ENCODE measurements at regions not wholly inside any gene's neighbourhood (a gene's known extent, or its start where the extent isn't known, plus 50 kb on each side); places are given as distances from the start of the nearest gene placed in this dataset.

GRCh38 chr22:48112687-48113521 is 1350.5 kb downstream of the TBC1D22A start:
- in situ Hi-C loops (cut with HindIII; ENCODE audit: low sequenced_read_pairs), result no loop called here

- in situ Hi-C loops (cut with HindIII; ENCODE audit: low sequenced_read_pairs), result no loop called here
Observed at GRCh38 chr22:48106715-48107259, 1344.3 kb downstream of the TBC1D22A start.

GRCh38 chr22:48106215-48106614 is 1343.8 kb downstream of the TBC1D22A start:
- in situ Hi-C loops (cut with HindIII; ENCODE audit: low sequenced_read_pairs), result no loop called here

DNA sequence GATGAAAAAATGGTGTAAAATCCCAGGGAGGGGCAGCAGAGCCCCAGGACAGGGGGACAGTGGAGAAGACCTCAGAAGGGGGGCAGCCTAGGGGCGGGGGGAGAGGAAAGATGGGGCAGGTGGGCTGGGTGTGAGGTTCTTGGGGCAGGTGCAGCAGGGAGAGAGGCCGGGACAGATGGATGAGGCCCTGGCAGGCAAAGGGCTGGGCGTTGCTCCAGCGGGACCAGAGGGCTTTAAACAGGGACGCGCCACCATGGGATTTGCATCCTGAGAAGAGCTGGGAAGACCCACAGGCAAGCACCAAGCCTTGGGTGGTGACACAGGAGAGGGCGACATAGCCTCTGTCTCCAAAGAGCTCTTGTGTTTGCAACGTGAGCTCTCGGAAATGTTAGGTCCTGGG is 1342.8 kb downstream of the TBC1D22A start:
- in situ Hi-C loops (cut with HindIII; ENCODE audit: low sequenced_read_pairs), result no loop called here

DNA sequence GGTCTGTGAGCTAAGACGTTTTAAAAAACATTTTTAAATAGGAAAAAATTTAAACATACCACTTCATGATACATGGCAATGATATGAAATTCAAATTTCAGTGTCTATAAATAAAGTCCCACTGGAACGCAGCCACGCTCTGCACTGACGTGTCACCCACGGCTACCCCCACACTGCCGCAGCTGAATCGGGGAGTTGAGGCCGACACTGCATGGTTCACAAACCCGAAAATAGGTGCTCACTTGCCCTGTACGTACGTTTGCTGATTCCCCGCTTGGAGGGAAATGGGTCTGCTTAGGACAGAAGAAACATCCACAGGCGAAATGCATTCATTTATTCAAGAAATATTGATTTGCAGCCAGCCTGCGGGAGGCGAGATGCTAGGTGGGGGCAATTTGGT is 1342.3 kb downstream of the TBC1D22A start:
- in situ Hi-C loops (cut with HindIII; ENCODE audit: low sequenced_read_pairs), result no loop called here

DNA sequence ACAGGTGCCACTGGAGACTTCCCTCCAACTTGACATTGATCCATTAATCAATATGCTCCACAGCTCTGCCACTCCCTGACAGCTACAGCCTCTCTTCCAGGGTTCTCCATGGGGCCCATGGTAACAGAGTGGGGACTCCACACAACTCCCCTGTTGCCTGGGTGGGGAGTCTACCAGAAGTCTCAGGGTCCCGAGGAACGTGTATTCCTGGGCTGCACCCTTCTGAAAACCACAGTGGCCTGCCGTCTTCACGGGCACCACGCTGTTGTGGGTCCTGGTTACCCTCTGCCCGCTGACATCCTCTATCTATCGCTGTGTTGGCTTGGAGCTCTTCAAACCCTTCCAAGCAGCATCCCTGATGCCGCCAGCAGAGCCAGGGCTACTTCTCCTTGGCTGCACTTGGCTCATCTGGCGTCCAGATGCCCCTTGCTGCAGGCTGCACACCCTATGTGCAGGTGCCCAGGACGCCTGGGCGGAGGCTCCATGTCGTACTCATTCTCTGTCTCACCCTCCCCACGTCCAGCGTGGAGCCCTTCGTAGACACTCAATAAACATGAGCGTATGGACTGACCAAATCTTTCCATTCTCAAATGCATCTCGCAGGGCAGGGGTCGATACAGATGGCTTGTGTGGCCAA is 1341.8 kb downstream of the TBC1D22A start:
- in situ Hi-C loops (cut with HindIII; ENCODE audit: low sequenced_read_pairs), result no loop called here

- in situ Hi-C loops (cut with HindIII; ENCODE audit: low sequenced_read_pairs), result no loop called here
Observed at GRCh38 chr22:48103126-48103875, 1340.9 kb downstream of the TBC1D22A start.

GRCh38 chr22:48102581-48102980 is 1340.1 kb downstream of the TBC1D22A start:
- in situ Hi-C loops (cut with HindIII; ENCODE audit: low sequenced_read_pairs), result no loop called here

GRCh38 chr22:48101704-48102103 is 1339.3 kb downstream of the TBC1D22A start:
- in situ Hi-C loops (cut with HindIII; ENCODE audit: low sequenced_read_pairs), result no loop called here

DNA sequence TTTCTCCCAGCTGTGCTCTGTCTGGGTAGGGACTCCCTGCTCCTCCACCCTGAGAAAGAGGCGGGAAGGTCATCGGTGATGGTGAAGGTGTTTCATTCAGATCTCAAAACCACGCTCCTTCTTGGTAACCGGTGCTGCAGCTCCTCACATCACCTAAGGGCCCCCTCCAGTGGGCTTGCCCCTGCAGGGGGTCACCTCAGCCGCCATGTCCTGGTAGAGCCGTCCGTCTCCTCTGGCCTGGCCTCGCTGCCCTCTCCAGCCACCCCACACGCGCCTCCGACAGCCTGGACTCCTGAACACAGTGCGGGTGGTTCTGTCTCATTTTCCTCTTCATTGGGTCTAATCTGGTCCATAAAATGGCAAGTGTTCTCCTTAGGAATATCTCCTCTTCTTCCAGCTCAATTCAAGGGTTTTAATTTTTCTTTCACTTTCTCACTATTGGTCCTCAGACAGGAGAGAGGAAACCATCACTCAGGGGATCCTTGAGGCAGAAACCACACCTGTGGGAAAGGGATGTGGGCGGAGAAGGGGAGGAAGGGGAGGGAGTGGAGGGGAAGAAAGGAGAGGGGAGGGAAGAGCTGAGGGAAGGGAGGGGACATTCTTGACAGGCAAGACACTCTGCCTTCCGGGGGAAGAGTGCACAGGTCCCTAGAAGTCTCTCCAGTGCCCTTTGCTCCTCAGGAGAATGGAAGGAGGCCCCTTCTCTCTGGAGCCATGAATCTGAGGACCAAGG is 1338.4 kb downstream of the TBC1D22A start:
- in situ Hi-C loops (cut with HindIII; ENCODE audit: low sequenced_read_pairs), result no loop called here

GRCh38 chr22:48099671-48100070 is 1337.2 kb downstream of the TBC1D22A start:
- in situ Hi-C loops (cut with HindIII; ENCODE audit: low sequenced_read_pairs), result no loop called here

GRCh38 chr22:48099251-48099650 is 1336.8 kb downstream of the TBC1D22A start:
- in situ Hi-C loops (cut with HindIII; ENCODE audit: low sequenced_read_pairs), result no loop called here

DNA sequence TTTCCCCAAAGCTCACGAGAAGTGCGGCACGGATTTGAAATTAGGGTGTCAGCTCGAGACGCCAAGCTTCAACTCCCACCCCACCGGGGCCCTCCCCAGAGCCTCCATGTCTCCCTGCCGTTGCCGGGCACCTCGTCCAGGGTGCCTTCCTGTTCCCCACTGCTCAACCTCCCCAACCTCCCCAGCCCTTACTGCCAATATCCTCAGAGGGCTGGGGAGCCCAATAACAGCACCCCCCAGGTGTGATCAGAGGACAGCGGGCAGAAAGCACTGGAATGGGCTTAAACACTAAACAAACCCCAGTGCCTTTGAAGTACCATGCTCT is 1336.4 kb downstream of the TBC1D22A start:
- in situ Hi-C loops (cut with HindIII; ENCODE audit: low sequenced_read_pairs), result no loop called here

DNA sequence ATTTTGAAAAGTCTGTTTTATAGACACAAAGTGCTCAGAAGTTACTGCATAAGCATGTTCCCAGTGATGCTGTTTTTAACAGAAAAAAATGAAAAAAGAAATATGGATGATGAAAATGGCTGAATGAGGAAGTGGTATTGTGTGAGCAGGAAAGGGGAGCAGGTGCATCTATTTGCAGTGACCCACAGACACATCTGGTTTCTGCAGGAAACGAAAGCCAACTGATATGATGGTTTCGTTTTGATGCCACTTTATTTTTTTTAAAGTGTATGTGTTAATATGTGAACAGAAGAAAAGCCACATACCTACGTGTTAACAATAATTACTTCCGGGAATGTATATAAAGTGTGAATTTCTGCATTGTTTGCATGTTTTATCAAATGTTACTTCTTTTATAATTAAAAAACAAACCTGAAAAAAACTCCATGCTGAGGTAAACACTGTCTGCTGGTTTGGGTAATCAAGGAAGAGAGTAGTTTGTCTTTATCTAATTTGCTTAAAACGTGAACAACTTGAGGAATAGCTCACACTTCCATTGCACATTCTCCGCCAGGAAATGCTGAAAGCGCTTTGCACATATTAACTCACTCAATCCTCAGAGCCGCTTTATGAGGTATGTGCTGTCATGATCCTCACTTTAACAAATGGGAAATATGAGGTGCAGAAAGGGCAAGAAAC is 1335.9 kb downstream of the TBC1D22A start:
- in situ Hi-C loops (cut with HindIII; ENCODE audit: low sequenced_read_pairs), result no loop called here

GRCh38 chr22:48097723-48098122 is 1335.3 kb downstream of the TBC1D22A start:
- in situ Hi-C loops (cut with HindIII; ENCODE audit: low sequenced_read_pairs), result no loop called here

DNA sequence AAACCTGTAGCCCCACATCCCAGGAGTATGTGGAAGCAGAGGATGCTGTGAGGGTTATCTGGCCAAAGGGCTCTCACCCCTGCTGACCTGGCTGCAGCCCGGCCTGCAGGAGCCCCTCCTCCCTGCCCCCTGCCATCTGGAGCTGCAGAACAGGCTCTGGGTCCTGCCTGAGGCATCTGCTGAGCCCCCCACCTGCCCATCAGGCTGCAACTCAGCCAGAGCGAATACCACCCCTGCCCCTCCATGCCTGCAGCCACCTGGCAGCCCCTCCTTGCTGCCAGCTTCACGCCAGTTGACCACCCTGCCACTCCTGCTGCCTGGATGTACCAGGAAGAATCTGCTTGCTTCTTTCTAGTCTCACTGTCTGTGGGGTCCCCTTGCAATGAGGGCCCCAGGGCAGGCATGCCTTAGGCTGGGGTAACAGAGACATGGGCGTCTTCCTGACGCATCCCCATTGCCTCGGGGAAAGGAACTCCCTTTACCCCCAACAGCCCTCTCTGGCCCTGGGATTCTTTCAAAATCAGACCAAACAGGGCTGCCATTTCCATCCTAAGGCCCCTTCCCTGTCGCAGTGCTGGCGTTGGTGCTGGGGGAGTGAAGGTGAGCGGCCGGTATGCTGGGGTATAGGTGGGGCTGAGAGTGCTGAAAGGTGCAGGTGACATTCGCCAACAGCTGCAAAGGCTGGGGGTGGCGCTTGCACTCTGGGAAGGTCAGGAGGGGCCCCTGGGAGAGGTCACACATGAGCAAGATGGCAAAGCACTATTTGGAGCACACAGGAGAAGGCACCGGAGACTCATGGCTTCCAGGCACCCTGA is 1334.6 kb downstream of the TBC1D22A start:
- in situ Hi-C loops (cut with HindIII; ENCODE audit: low sequenced_read_pairs), result no loop called here

DNA sequence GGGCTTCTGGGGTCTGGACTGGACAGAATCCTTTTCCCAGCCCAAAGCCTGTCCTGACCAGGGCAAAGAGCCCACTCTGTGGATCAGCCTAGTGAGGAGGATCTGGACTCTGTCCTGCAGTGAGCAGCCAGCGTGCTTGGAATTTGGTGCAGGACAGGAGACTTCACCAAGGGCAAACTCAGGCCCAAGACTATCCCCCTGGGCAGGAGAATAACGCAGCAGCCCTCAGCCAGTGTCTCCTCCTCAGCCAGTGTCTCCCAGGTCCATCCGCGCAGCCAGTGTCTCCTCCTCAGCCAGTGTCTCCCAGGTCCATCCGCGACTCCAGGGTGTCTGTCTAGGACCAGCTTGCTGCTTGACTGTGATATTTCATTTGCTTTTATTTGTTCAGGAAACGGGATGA is 1334.0 kb downstream of the TBC1D22A start:
- in situ Hi-C loops (cut with HindIII; ENCODE audit: low sequenced_read_pairs), result no loop called here

- in situ Hi-C loops (cut with HindIII; ENCODE audit: low sequenced_read_pairs), result no loop called here
Observed at GRCh38 chr22:48093981-48094380, 1331.5 kb downstream of the TBC1D22A start.

DNA sequence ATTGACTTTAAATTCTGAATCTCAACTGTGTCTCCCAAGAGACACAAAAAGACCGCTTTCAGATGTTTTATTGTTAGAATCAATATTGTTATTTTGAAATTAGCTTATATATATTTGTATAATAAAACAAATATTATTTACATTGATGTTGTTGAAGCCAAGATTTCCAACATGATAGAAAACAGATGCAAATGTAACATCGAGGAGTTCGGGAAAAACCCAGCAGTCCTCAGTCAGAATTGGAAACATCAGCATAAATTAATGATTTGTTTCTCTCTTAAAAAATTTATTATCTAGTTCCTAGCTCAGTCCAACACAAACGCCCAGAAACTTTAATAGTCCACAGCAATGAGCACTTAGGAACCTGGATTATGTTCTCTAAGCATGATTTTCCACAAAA is 1330.4 kb downstream of the TBC1D22A start:
- in situ Hi-C loops (cut with HindIII; ENCODE audit: low sequenced_read_pairs), result no loop called here

All from DLD1 (cell line).